ENCODE measurements at regions not wholly inside any gene's neighbourhood (a gene's known extent, or its start where the extent isn't known, plus 50 kb on each side); places are given as distances from the start of the nearest gene placed in this dataset.

- peaks cover 4% of the 10 kb centered on the region for H3K9me3 Mint-ChIP-seq
- H3K4me3 Mint-ChIP-seq, result no peak overlapping the region
- H3K27me3 Mint-ChIP-seq (ENCODE audit: low read depth), result peaks cover 24% of the 10 kb centered on the region
- DNase-seq (ENCODE audit: low spot score in 2 of 2, unreplicated experiment in 2 of 2), result no peak
- H3K4me1 Mint-ChIP-seq, result no peaks in the 10 kb centered on the region
- no peak overlapping the region for H3K27ac Mint-ChIP-seq
- H3K36me3 Mint-ChIP-seq, result no peaks in the 10 kb centered on the region
- TF ChIP-seq CTCF (IDR thresholded peaks at IDR 0.05; ENCODE audit: unreplicated experiment), result no peak
These were observed 230.4 kb upstream of the MYT1L start for GRCh38 chr2:2561346-2562095.

- no peak for TF ChIP-seq CTCF (IDR thresholded peaks at IDR 0.05; ENCODE audit: unreplicated experiment)
- H3K36me3 Mint-ChIP-seq, result no peaks in the 10 kb centered on the region
- H3K4me3 Mint-ChIP-seq, result no peak overlapping the region
- H3K27ac Mint-ChIP-seq, result no peak overlapping the region
- peaks cover 10% of the 10 kb centered on the region for H3K9me3 Mint-ChIP-seq
- DNase-seq (ENCODE audit: low spot score in 2 of 2, unreplicated experiment in 2 of 2), result no peak
- no peaks in the 10 kb centered on the region for H3K4me1 Mint-ChIP-seq
- peaks cover 24% of the 10 kb centered on the region for H3K27me3 Mint-ChIP-seq (ENCODE audit: low read depth)
These were observed 229.4 kb upstream of the MYT1L start for GRCh38 chr2:2560374-2561015.

- Mint-ChIP-seq H3K27me3 (ENCODE audit: low read depth) (peaks cover 12% of the 10 kb centered on the region), H3K4me3 (no peak overlapping the region), H3K36me3 (no peaks in the 10 kb centered on the region), H3K4me1 (no peaks in the 10 kb centered on the region), H3K27ac (no peak overlapping the region), H3K9me3 (peaks cover 26% of the 10 kb centered on the region)
- DNase-seq (ENCODE audit: low spot score in 2 of 2, unreplicated experiment in 2 of 2), result no peak
- no peak for TF ChIP-seq CTCF (IDR thresholded peaks at IDR 0.05; ENCODE audit: unreplicated experiment)
These were observed 227.4 kb upstream of the MYT1L start for GRCh38 chr2:2558476-2558875.

GRCh38 chr2:2557475-2557874, 226.4 kb upstream of the MYT1L start:
- no peak for TF ChIP-seq CTCF (IDR thresholded peaks at IDR 0.05; ENCODE audit: unreplicated experiment)
- Mint-ChIP-seq H3K4me3 (no peak overlapping the region), H3K9me3 (peaks cover 33% of the 10 kb centered on the region), H3K4me1 (no peaks in the 10 kb centered on the region), H3K36me3 (no peaks in the 10 kb centered on the region), H3K27ac (no peak overlapping the region), H3K27me3 (ENCODE audit: low read depth) (peaks cover 8% of the 10 kb centered on the region)
- no peak for DNase-seq (ENCODE audit: low spot score in 2 of 2, unreplicated experiment in 2 of 2)

GRCh38 chr2:2550856-2551255, 219.8 kb upstream of the MYT1L start:
- Mint-ChIP-seq H3K4me3 (no peak overlapping the region), H3K27ac (no peak overlapping the region), H3K36me3 (no peaks in the 10 kb centered on the region), H3K27me3 (ENCODE audit: low read depth) (peaks cover 5% of the 10 kb centered on the region), H3K9me3 (peaks cover 46% of the 10 kb centered on the region), H3K4me1 (peaks cover 3% of the 10 kb centered on the region)
- TF ChIP-seq CTCF (IDR thresholded peaks at IDR 0.05; ENCODE audit: unreplicated experiment), result no peak
- DNase-seq (ENCODE audit: low spot score in 2 of 2, unreplicated experiment in 2 of 2), result no peak

All from mesothelial cell of epicardium (in vitro differentiated cells).